ENCODE measurements at regions not wholly inside any gene's neighbourhood (a gene's known extent, or its start where the extent isn't known, plus 50 kb on each side); places are given as distances from the start of the nearest gene placed in this dataset.
"Not testable (repeated sequence)": the region's sequence is repeated elsewhere in the genome, so short reads cannot be mapped to it uniquely, and the experiment has no call there.

- not testable (repeated sequence) for DNase-seq (ENCODE audit: low spot score)
Observed at GRCh38 chr10:70990156-70990555, 101.8 kb upstream of the PCBD1 start.

GRCh38 chr10:70990681-70991080 lies 102.3 kb upstream of the PCBD1 start:
- no peak for DNase-seq (ENCODE audit: low spot score)

DNA sequence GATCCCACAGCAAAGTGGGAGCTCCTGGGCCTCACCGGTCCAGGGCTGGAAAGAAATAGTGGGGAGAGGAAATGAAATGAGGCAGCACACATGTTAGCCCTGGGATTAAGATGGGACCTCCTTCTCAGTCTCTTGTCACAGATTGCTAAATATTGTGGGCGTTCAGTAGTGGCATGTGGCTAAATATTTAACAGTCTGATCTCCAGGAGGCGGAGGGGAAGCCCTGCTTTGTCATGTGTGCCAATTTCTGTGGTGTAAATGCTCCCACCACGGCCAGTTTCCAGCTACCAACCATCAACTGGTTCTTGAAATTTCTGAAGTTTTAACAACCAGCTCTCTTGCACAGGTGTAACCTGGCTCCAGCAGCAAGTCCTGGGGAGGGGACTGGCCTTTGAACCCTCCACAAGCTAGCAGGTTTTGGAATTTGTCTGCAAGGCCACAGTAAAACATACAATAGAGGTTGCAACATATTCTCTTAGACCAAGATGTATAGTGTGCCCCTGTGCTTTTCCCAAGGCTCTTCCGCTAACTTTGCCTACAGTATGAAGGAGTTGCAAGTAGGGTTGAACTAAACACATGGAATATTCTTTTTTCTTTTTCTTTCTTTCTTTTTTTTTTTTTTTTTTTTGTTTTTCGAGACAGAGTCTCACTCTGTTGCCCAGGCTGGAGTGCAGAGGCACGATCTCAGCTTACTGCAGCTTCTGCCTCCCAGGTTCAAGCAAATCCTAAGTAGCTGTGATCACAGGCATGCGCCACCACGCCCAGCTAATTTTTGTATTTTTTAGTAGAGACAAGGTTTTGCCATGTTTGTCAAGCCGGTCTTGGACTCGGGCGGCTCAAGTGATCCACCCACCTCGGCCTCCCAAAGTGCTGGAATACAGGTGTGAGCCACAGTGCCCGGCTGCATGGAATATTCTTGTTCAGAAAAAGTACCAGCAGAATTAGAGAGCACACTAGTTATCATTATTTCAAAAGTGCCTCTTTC lies 103.1 kb upstream of the PCBD1 start:
- DNase-seq (ENCODE audit: low spot score): no peak

- no peak for DNase-seq (ENCODE audit: low spot score)
Observed at GRCh38 chr10:70992436-70992835, 104.1 kb upstream of the PCBD1 start.

DNA sequence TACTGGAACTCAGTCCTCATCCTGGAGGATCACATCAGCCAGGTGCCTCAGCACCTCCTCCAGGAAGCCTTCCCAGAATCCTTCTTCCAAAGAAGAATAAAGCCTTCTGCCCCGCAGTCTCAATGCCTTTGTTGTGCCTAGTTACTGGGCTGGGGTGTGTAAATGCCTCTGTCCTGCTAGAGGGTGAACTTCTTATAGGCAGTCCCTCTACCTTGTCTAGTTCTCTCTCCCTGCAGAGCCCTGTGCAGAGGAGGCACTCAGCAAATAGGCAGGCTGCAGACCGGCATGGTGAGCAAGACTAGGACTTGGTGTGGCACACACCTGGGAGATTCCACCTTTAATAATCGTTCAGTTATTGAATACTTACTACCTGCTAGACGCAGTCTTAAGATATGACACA lies 104.7 kb upstream of the PCBD1 start:
- DNase-seq (ENCODE audit: low spot score): no peak

DNA sequence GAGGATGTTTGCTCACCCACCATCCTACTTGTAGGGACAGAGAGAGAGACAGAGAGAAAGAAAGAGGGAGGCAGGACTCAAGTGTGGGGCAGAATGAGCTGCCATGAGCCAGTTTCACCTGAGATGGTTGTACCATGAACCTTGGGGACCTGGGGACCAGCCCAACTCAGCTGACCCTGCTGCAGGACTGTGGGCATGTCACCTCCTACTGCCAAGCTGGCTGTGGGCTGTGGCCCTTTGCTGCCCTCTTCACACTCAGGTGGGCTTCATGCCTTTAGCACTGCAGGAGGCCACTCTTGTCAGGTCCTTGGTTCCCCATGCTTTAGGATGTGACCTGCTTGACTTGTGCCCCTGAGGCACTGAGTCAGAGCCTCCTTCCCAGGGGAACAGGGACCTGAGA lies 108.2 kb upstream of the PCBD1 start:
- DNase-seq (ENCODE audit: low spot score): no peak

- no peak for DNase-seq (ENCODE audit: low spot score)
Observed at GRCh38 chr10:70997236-70997635, 108.9 kb upstream of the PCBD1 start.

DNA sequence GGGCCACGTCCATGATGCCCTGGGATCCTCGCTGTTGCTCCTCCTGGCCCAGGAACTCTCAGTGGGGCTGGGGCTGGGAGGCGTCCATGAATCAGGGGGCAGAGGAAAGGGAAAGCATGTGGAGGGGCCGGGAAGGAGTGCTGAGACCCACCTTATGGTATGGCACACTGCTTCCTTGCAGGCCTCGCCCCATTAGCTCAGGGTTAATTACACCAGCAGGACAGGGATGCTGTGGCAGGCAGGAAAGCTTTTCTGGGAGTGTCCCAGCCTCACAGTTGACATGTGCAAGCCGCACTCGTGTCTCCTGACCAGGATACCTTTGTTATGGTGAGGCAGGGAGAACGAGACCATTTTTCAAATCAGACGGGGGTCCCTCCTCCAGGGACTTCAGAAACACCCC lies 109.7 kb upstream of the PCBD1 start:
- DNase-seq (ENCODE audit: low spot score): no peak

DNA sequence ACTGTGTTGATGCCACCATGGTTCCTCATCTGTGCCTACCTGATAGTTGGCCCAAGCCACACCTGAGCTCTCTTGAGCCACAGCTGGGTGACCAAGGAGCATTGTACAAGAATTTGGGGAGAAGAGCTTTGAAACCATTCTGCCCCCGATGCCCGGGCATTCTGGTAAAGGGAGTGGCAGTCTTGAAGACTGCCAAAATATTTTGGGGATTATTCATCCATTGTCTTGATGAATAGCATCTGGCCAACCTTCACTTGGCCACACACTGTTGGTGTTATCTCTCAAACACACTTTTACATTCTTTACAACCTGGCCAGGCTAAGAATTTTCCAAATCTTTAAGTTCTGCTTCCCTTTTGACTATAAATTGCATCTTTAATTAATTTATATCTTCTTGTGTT lies 113.1 kb upstream of the PCBD1 start:
- DNase-seq (ENCODE audit: low spot score): no peak

- DNase-seq (ENCODE audit: low spot score): no peak
Observed at GRCh38 chr10:71004176-71005075, 116.1 kb upstream of the PCBD1 start.

DNA sequence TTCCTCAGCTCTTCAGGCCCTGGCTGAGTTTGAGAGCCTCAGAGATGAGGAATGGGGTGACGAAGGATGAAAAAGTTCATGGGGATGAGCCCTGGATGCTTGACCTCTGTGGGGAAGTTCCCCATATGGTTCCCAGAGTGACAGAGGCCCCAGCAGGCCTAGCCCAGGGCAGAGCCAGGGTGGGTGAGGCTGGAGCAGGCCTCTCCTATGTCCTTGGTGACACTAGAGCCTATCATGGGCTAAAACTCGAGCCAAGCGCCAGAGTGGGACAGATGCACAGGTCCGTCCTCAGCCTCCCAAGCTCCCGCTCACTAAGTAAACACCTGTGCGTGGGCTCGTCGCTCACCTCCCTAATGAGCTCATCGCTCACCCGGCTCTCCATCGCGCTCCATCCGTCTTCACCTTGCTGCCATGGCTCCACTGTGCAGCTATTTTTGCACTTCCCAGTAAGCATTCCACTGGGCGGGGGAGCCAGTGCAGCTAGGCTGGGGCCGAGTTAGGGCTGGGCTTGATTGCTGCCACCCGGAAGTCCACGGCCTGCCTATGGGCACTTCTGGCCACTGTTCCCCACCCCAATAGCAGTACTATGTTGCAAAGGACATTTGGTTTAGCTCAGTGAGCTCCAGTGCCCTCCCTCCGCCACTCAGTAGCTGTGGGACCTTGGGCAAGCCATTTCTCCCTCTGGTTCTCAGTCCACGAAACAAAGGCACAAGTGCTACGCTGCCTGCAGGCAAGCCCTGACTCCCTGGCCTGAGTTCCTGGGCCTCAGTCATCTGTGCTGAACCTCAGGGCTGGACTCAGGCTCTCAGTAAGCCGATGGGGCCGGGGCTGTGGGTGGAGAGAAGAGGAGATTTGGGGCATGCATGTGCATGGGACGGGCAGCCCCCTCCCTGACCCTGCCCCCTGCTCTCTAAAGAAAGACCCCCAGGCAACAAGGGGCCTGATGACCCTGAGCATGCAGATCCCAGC lies 117.3 kb upstream of the PCBD1 start:
- DNase-seq (ENCODE audit: low spot score): no peak

GRCh38 chr10:71006506-71006905 lies 118.1 kb upstream of the PCBD1 start:
- DNase-seq (ENCODE audit: low spot score): no peak

GRCh38 chr10:71007516-71007915 lies 119.2 kb upstream of the PCBD1 start:
- no peak for DNase-seq (ENCODE audit: low spot score)

DNA sequence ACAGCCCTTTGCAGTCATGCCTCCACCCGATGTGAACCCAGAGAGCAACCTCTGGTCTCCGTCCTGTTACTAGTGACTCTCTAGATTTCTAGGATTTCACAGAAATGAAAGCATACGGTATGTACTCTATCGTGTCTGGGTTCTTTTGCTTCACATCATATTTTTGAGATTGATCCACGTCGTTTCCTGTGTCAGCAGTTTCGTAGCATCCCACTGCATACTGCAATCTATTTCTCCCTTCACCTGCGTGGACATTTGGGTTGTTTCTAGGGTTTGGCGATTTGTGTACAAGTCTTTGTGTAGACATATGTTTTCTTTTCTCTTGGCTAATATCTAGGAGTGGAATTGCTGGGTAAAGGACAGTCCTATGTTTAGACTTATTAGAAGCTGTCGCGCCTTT lies 119.8 kb upstream of the PCBD1 start:
- no peak for DNase-seq (ENCODE audit: low spot score)

DNA sequence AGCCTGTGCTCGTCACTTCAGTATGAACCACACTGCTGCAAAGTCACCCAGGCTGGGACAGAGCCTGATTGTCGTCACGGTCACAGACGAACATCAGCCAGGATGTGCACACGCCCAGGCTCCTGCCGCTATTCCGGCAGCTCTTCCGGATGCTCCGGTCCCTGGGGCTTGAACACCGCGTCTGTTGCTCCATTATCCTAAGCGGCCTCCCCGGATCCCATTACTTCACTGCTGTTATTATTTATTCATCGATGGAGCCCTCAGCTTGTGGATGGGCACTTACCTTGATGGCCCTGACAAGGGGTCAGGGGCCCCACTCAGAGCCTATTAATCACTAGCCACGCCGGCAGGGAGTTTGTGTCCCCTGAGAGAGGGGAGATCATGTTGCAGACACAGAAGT lies 120.8 kb upstream of the PCBD1 start:
- no peak for DNase-seq (ENCODE audit: low spot score)

DNA sequence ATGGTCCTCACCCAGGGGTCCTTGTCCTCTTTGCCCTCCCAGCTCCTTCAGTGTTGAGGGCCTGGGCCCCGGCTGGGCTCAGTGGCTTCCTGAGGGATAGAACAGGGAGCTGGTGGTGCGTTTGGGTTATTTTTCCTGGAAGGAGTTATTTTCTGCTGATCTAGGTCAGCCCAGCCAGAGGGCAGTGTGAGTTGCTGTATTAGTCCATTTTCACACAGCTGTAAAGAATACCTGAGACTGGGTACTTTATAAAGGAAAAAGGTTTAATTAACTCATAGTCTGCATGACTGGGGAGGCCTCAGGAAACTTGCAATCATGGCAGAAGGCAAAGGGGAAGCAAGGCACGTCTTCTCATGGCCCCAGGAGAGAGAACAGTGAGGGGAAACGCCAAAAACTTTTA lies 122.4 kb upstream of the PCBD1 start:
- DNase-seq (ENCODE audit: low spot score): no peak

- DNase-seq (ENCODE audit: low spot score): no peak
Observed at GRCh38 chr10:71011141-71011540, 122.8 kb upstream of the PCBD1 start.

- no peak for DNase-seq (ENCODE audit: low spot score)
Observed at GRCh38 chr10:71014021-71014805, 125.8 kb upstream of the PCBD1 start.

DNA sequence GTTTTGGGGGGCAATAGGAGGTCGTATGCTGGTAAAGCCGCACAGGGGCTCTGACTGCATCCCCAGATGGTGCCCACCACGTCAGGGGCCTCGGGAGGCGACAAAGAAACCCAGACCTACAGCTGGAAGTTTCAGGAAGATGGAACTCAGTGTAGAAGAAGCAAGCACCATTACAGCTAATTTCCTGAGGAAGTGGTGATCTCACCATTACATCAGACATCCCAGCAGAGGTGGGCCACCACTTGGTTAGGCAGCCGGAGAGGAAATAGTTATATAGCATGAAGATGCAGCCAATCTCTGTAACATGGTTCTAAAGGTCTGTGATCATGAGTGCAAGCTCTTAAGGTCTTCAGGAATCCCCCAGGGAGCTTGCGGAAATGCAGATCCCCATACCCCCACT lies 127.3 kb upstream of the PCBD1 start:
- no peak for DNase-seq (ENCODE audit: low spot score)

DNA sequence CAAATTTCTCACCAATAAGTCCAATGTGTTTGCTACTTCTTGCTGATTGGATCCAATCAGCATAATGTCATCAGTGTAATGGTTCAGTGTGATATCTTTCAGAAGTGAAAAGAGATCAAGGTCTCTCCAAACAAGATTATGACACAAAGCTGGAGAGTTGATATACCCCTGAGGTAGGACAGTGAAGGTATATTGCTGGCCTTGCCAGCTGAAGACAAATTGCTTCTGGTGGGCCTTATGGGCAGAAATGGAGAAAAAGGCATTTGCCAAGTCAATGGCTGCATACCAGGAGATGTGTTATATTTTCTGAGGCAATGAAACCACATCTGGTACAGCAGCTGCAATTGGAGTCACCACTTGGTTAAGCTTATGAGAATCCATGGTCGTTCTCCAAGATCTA lies 131.7 kb upstream of the PCBD1 start:
- not testable (repeated sequence) for DNase-seq (ENCODE audit: low spot score)

DNA sequence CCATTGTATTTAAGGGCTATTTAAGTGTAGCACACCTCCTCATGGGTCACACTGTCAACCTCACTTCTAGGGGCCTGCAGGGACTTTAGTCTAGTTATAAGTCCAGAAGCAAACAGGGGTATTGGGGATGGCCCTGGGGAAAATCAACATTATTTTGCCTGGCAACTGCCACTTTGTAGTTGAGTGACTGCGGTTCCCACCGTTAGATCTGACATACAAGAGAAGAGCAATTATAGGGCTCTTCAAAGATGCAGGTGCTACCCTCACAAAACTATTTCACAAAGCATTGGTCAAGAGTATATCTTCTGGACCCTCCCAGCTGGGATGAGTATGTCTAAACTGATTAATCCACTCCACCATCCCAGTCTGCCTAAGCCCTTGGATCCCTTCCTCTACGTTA lies 133.0 kb upstream of the PCBD1 start:
- no peak for DNase-seq (ENCODE audit: low spot score)
